SK-N-SH (cell line): ENCODE measurements at regions not wholly inside any gene's neighbourhood (a gene's known extent, or its start where the extent isn't known, plus 50 kb on each side); places are given as distances from the start of the nearest gene placed in this dataset.
A peak's percentile ranks its signal among the peaks of the same experiment; 100 is the strongest.

Source experiments
- CTCF ChIA-PET: fragments of 300-600, 350-600 bp; formaldehyde crosslinking; extraction: SDS; loops from one replicate; lab custom pipeline; 2021; lab: Yijun Ruan, JAX
- POLR2A ChIA-PET: fragments of 350-600 bp; sonication (Branson Sonifier 250); formaldehyde crosslinking; extraction: SDS; loops from one replicate; lab custom pipeline; 2020; ENCODE audit warnings: antibody characterized with exemption, inconsistent platforms; lab: Yijun Ruan, JAX
- DNase-seq: peaks from one replicate; pipeline ENCODE4 v3.0.0; 2012
- H2AFZ ChIP-seq: fragments of 200-600 bp; sonication (generic); 2 replicates; pipeline ENCODE4 v1.8.1; 2016; ENCODE audit warnings: antibody characterized with exemption, mild to moderate bottlenecking, low read depth
- H3F3A ChIP-seq: fragments of 200-600 bp; sonication (generic); replicated peaks from 2 replicates; pipeline ENCODE3; 2016; ENCODE audit warnings: antibody characterized with exemption, mild to moderate bottlenecking; ENCODE audit not compliant: insufficient read depth
- H3K27ac ChIP-seq, 2 experiments: fragments of 200-500 bp in 1 of 2; fragments of 200-600 bp in 1 of 2; sonication (Bioruptor generic) in 1 of 2; sonication (generic), shearing (Covaris generic) in 1 of 2; 2 replicates each; pipeline versions ENCODE4 v1.5.1 to v1.6.1; 2014 to 2016; ENCODE audit warnings: low read depth in 2 of 2, inconsistent platforms in 1 of 2, low read length in 1 of 2, mild to moderate bottlenecking in 1 of 2, mixed read lengths in 1 of 2
- H3K27me3 ChIP-seq: fragments of 200-600 bp; sonication (generic), shearing (Covaris generic); 2 replicates; pipeline ENCODE4 v1.6.1; 2016; ENCODE audit warnings: mixed run types; ENCODE audit not compliant: insufficient read depth
- H3K36me3 ChIP-seq, 2 experiments: fragments of 200-500 bp in 1 of 2; fragments of 200-600 bp in 1 of 2; sonication (Bioruptor generic) in 1 of 2; sonication (generic) in 1 of 2; replicated peaks in 1 of 2; 2 replicates each; pipeline versions ENCODE3 to v1.5.1; 2014 to 2016; ENCODE audit warnings: low read length in 1 of 2, mild to moderate bottlenecking in 1 of 2; ENCODE audit not compliant: insufficient read depth in 2 of 2, control insufficient read depth in 1 of 2
- H3K4me1 ChIP-seq, 2 experiments: fragments of 200-500 bp in 1 of 2; fragments of 200-600 bp in 1 of 2; sonication (Bioruptor generic) in 1 of 2; sonication (generic), shearing (Covaris generic) in 1 of 2; 2 replicates each; pipeline versions ENCODE4 v1.5.1 to v1.6.1; 2014 to 2016; ENCODE audit warnings: low read depth in 1 of 2, low read length in 1 of 2, mixed run types in 1 of 2; ENCODE audit not compliant: insufficient read depth in 2 of 2, control insufficient read depth in 1 of 2
- H3K4me2 ChIP-seq: fragments of 200-600 bp; sonication (generic), shearing (Covaris generic); 2 replicates; pipeline ENCODE4 v1.6.1; 2017; ENCODE audit warnings: mixed run types
- H3K4me3 ChIP-seq, 2 experiments: fragments of 200-500 bp in 1 of 2; fragments of 200-600 bp in 1 of 2; sonication (Bioruptor generic) in 1 of 2; sonication (generic), shearing (Covaris generic) in 1 of 2; 2 replicates each; pipeline versions ENCODE4 v1.5.1 to v1.8.1; 2014 to 2016; ENCODE audit warnings: low read depth in 2 of 2, inconsistent platforms in 1 of 2, low read length in 1 of 2, mild to moderate bottlenecking in 1 of 2, mixed read lengths in 1 of 2, moderate library complexity in 1 of 2
- H3K79me2 ChIP-seq: fragments of 200-600 bp; sonication (generic); 2 replicates; pipeline ENCODE4 v1.8.1; 2017; ENCODE audit warnings: mild to moderate bottlenecking; ENCODE audit not compliant: insufficient read depth
- H3K9ac ChIP-seq: fragments of 200-600 bp; sonication (generic); 2 replicates; pipeline ENCODE4 v1.6.1; 2017; ENCODE audit warnings: mixed run types
- H3K9me2 ChIP-seq: fragments of 200-600 bp; sonication (generic); 2 replicates; pipeline ENCODE4 v1.6.1; 2017; ENCODE audit warnings: mixed run types
- H3K9me3 ChIP-seq: fragments of 200-600 bp; sonication (generic); 2 replicates; pipeline ENCODE4 v1.6.1; 2017; ENCODE audit warnings: mixed run types, mild to moderate bottlenecking, moderate library complexity
- H4K20me1 ChIP-seq: fragments of 200-600 bp; sonication (generic); 2 replicates; pipeline ENCODE4 v1.6.1; 2017; ENCODE audit warnings: mild to moderate bottlenecking, mixed run types; ENCODE audit not compliant: insufficient read depth
- CHD2 ChIP-seq: fragments of 150-350 bp; IDR thresholded peaks from 2 replicates; pipeline ENCODE4 v1.6.1; 2018; ENCODE audit warnings: low read length; ENCODE audit not compliant: partially characterized antibody
- EP300 ChIP-seq, 2 experiments: IDR thresholded peaks; 2 replicates each; pipeline versions ENCODE4 v1.4.0 to v1.6.1; 2012; ENCODE audit warnings: borderline replicate concordance in 1 of 2, low read depth in 1 of 2, low read length in 1 of 2
- RAD21 ChIP-seq: IDR thresholded peaks from 2 replicates; pipeline ENCODE4 v1.6.1; 2012; ENCODE audit warnings: mild to moderate bottlenecking, low read length
- RCOR1 ChIP-seq: fragments of 150-350 bp; IDR thresholded peaks from 2 replicates; pipeline ENCODE4 v1.6.1; 2017; ENCODE audit warnings: antibody characterized with exemption, low read length
- REST ChIP-seq: IDR thresholded peaks from 2 replicates; pipeline ENCODE4 v1.6.1; 2012; ENCODE audit warnings: mild to moderate bottlenecking, low read depth, low read length, moderate library complexity
- TCF12 ChIP-seq: IDR thresholded peaks from 2 replicates; pipeline ENCODE4 v1.4.0; 2012
- TEAD4 ChIP-seq: IDR thresholded peaks from 2 replicates; pipeline ENCODE4 v1.4.0; 2012; ENCODE audit warnings: mild to moderate bottlenecking, borderline replicate concordance; ENCODE audit not compliant: insufficient read depth
- WGBS: methylation state at CpG from one replicate; pipeline ENCODE4 v1.1.6; 2017; ENCODE audit warnings: low lambda C conversion rate; 5-methylcytosine and 5-hydroxymethylcytosine counted together

- no peak for TF ChIP-seq REST
These were observed 360.0 kb upstream of the DDI1 start (continued) for GRCh38 chr11:103676413-103676812.

GRCh38 chr11:103680826-103681225 is 355.6 kb upstream of the DDI1 start:
- Histone ChIP-seq H3K4me2 (no peak overlapping the region), H4K20me1 (no peaks in the 10 kb centered on the region), H3K27ac (no peak overlapping the region), H3K79me2 (no peaks in the 10 kb centered on the region), H3K9me3 (no peaks in the 10 kb centered on the region), H3K9ac (no peak overlapping the region), H2AFZ (no peak overlapping the region), H3K9me2 (no peaks in the 10 kb centered on the region), H3F3A (no peaks in the 10 kb centered on the region), H3K27me3 (no peaks in the 10 kb centered on the region), H3K4me1 (peaks cover 6 to 8% of the 10 kb centered on the region in 2 experiments; a peak in 2 of 4 replicates), H3K4me3 (no peak overlapping the region), H3K36me3 (no peaks in the 10 kb centered on the region)
- ChIA-PET CTCF (interaction anchor here (1.2 to 2.4 kb wide), 5 partner anchors 9 to 118 kb away, joined by 4 to 14 read pairs (median 4); no protein-coding TSS in a partner anchor), POLR2A (no interaction called here)
- TF ChIP-seq RCOR1 (no peak), TCF12 (peak; percentile 36; the same call in 1 of the 2 replicates), EP300 (IDR thresholded peaks at IDR 0.05; ENCODE audit: borderline replicate concordance in 1 of 2, low read depth in 1 of 2, low read length in 1 of 2) (no peak)
- WGBS = 40% methylated on average over 1 of the region's 1 CpG
- no peak for DNase-seq

- Histone ChIP-seq H3K9me2 (no peaks in the 10 kb centered on the region), H3K27ac (no peak overlapping the region), H3K4me3 (no peak overlapping the region), H3K9ac (no peak overlapping the region), H4K20me1 (no peaks in the 10 kb centered on the region), H2AFZ (no peak overlapping the region), H3K9me3 (no peaks in the 10 kb centered on the region), H3K27me3 (no peaks in the 10 kb centered on the region), H3K4me1 (peaks cover 6 to 8% of the 10 kb centered on the region in 2 experiments; a peak in 2 of 4 replicates), H3F3A (no peaks in the 10 kb centered on the region), H3K79me2 (no peaks in the 10 kb centered on the region), H3K4me2 (no peak overlapping the region), H3K36me3 (no peaks in the 10 kb centered on the region)
- WGBS = 71% methylated on average over 7 of the region's 7 CpGs
- ChIA-PET POLR2A (no interaction called here), CTCF (interaction anchor here (0.5 to 2.6 kb wide), 54 partner anchors 10 to 1930 kb away, joined by 3 to 18 read pairs (median 4); partner anchors contain the start of gene PDGFD)
- no peak for TF ChIP-seq RAD21
- no peak for TF ChIP-seq TEAD4
- TF ChIP-seq CHD2 = no peak
- no peak for DNase-seq
These were observed 354.6 kb upstream of the DDI1 start for GRCh38 chr11:103681855-103682254.
